ENCODE measurements at regions not wholly inside any gene's neighbourhood (a gene's known extent, or its start where the extent isn't known, plus 50 kb on each side); places are given as distances from the start of the nearest gene placed in this dataset.

DNA sequence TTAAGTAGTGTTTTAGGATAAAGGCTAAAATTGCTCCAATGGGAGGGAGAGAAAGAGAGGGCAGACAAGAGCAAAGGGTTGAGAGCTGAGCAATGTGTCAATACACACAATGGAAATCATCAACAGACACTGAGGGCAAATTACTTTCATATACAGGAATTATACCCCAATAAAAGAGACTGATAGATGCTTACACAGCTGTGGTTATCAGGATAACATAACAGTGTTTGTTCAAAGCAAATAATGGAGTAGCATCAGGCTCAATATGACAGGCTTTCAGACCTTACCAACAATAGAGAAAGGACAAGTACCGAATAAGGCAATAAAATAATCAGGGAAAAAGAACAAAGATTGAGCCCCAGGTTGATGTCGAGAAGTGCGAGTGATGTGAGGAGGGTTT, 53.4 kb upstream of the DIO2 start:
- ATAC-seq (ENCODE audit: low FRiP score) (no peak), DNase-seq (no peak)
- no peaks in the 10 kb centered on the region for H3K27me3 ChIP-seq (ENCODE audit: control insufficient read depth in 1 of 2, insufficient read depth in 2 of 2, low read length in 1 of 2)
- intact Hi-C loops (cut with DNase I): no loop called here
- H3K4me1 ChIP-seq (ENCODE audit: control insufficient read depth in 1 of 2, insufficient read depth in 2 of 2, low read length in 2 of 2): no peaks in the 10 kb centered on the region
- no peaks in the 10 kb centered on the region for H3K36me3 ChIP-seq (ENCODE audit: control insufficient read depth in 1 of 2, insufficient read depth in 2 of 2, low read length in 1 of 2)
- WGBS, 2 donors: 89 to 90% methylated on average over 3 of the region's 3 CpGs
- no peak overlapping the region for H3K27ac ChIP-seq (ENCODE audit: low read depth in 1 of 2, low read length in 2 of 2)
- H3K4me3 ChIP-seq (ENCODE audit: low read length in 2 of 2): no peak overlapping the region
- H3K9me3 ChIP-seq (ENCODE audit: control insufficient read depth, low read length): no peaks in the 10 kb centered on the region

Measured in aorta (tissue), 5 donors.